ENCODE measurements at regions not wholly inside any gene's neighbourhood (a gene's known extent, or its start where the extent isn't known, plus 50 kb on each side); places are given as distances from the start of the nearest gene placed in this dataset.
"Not testable (repeated sequence)": the region's sequence is repeated elsewhere in the genome, so short reads cannot be mapped to it uniquely, and the experiment has no call there.

DNA sequence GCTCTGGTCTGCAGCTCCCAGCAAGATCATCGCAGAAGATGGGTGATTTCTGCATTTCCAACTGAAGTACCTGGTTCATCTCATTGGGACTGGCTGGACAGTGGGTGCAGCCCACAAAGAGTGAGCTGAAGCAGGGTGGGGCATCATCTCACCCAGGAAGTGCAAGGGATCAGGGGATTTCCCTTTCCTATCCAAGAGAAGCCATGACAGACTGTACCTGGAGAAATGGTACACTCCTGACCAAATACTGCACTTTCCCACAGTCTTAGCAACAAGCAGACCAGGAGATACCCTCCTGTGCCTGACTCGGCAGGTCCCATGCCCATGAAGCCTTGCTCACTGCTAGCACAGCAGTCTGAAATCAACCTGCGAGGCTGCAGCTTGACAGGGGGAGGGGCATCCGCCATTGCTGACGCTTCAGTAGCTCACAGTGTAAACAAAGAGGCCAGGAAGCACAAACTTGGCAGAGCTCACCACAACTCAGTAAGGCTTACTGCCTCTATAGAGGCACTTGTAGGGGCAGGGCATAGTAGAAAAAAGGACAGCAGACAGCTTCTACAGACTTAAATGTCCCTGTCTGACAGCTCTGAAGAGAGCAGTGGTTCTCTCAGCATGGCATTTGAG, 60.5 kb downstream of the AREG start:
- DNase-seq (ENCODE audit: low read depth) = not testable (repeated sequence)

DNA sequence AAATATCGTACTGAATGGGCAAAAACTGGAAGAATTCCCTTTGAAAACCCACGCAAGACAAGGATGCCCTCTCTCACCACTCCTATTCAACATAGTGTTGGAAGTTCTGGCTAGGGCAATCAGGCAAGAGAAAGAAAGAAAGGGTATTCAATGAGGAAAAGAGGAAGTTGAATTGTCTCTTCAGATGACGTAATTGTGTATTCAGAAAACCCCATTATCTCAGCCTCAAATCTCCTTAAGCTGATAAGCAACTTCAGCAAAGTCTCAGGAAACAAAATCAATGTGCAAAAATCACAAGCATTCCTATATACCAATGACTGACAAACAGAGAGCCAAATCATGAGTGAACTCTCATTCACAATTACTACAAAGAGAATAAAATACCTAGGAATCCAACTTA, 64.4 kb downstream of the AREG start:
- DNase-seq (ENCODE audit: low read depth) = not testable (repeated sequence)

DNA sequence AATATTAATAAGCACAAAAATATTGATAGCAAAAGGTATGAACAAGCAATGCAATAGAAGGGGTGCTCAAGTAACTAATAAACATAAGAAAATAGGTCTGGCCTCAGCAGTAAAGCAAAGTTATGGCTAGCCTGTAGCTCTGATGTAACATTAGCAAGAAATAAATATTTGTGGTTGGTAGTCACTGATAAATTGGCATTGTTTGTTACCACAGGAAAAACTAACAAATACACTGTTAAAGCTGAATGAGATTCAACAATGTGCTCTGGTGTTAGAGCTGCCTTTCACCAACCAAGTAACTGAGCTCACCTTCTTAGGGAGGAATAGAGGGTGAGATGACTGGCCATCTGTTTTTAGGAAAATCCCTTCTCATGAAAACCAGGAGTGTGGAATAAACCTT, 71.4 kb downstream of the AREG start:
- no peak for DNase-seq (ENCODE audit: low read depth)

DNA sequence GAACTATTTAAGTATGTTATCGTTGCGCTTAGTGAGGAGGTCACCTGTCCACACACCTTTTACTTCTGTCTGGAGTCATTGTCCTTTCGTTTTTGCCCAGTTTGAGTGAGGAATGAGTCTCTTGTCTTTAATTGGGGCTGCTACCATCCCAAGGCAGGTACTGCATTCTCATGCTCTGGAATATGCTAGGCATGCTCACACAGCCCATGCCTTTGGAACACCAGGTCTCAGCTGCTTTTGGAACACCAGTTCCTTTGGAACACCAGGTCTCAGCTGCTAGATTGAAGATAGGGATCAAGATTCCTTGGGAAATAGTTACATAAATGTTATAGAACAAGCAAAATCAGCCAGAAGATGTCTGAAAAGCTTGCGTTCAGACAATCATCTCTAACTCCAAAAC, 73.1 kb downstream of the AREG start:
- no peak for DNase-seq (ENCODE audit: low read depth)

DNA sequence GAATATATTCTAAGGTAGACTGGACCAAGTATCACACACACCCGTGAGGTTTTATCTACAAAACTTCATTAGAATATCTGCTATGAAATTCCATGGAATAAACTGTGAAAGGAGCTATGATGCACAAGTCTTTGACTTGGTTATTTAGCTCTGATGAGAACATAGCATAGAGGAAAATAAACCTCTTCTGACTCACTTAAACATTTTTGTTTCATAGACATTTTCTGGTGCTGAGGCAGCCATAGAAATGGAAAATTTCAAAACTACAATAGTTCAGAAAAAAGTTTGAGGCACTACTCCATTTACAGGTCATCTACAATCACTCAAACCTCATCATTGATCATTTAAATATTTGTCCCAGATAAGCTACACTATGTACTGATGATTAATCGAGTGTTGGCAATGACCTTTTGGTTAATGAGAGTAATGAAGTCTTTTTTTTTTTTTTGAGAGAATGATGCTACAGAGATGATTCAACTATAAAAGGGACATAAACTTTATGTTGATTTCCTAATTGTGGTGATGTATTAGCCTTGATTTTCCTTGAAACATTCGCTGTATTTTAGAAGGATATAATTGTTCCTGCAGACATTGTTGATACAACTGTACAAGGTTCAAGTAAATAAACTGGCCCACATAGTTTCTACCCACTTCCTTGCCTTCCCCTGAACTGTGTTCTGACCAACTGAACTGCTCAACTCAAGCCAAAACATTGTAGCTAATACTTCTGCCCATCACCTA, 77.5 kb downstream of the AREG start:
- DNase-seq (ENCODE audit: low read depth) = no peak

DNA sequence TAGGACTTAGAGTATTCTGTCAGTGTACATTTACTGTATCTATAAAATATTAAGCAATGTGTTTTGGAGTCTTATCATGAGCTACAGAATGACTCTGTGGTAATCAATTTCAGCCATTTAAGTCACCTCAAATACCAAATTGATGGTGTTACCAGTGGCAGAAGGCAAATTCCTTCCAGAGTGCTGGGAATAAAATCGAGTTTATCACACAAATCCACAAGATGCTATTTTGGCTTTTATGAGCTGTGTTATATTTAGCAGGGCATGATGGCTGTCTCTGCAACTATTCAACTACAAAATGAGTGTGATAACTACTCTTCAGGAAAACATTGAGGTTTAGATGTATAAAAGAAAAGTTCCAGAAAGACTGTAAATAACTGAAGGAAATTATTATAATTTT, 78.2 kb downstream of the AREG start:
- no peak for DNase-seq (ENCODE audit: low read depth)

DNA sequence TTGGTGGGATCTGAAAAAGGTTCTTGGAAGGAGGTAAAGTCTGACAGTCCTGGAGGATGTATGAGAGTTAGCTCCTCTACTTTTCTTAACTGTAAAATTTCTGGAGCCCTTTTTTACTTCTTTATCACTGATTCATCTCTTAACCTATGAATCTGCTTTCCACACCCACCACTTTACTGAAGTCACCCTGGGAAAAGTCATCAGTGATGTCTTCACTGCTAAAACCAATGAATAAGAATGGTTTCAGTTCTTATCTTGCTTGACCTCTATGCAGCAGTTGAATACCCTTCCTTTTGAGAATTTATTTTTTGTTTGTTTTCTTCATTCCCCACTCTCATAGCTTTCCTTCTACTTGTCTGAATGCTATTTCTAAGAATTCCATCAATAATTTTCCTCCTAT, 80.0 kb downstream of the AREG start:
- DNase-seq (ENCODE audit: low read depth) = no peak

DNA sequence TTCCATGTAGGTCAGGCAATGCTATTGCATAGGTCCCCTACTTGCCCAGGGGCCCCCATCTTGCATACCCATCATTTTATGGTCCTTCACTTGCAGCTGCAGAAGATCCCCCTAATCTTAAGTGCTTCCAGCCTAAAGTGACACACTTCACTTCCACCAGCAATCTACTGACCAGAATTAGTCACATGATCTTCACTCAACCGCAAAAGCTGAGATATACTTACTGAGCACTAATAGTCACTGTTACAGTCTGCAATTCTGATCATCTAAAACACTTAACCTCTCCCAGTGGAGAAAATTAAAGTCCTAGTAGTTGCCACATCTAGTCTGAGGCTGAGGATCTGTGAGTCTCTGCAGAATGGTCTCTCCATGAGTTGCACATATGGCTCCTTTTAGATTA, 82.1 kb downstream of the AREG start:
- no peak for DNase-seq (ENCODE audit: low read depth)

DNA sequence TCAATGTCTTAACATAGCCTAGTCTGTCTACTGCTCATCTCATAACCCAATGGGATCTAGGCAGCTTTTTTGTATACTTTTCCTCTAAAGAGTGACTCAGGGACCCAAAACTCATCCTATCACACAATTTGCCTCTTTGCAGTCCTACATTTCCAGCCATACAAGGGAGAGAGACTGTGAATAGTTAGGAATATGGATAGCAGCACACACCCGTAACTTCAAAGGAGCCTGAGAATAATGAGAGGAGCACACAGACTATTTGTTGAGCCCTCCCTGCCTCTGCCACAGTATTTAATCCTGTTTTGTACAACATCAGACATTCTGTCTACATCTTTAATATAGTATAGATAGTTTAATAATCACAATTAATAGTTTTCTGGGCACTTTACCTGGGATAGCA, 83.2 kb downstream of the AREG start:
- DNase-seq (ENCODE audit: low read depth) = no peak

DNA sequence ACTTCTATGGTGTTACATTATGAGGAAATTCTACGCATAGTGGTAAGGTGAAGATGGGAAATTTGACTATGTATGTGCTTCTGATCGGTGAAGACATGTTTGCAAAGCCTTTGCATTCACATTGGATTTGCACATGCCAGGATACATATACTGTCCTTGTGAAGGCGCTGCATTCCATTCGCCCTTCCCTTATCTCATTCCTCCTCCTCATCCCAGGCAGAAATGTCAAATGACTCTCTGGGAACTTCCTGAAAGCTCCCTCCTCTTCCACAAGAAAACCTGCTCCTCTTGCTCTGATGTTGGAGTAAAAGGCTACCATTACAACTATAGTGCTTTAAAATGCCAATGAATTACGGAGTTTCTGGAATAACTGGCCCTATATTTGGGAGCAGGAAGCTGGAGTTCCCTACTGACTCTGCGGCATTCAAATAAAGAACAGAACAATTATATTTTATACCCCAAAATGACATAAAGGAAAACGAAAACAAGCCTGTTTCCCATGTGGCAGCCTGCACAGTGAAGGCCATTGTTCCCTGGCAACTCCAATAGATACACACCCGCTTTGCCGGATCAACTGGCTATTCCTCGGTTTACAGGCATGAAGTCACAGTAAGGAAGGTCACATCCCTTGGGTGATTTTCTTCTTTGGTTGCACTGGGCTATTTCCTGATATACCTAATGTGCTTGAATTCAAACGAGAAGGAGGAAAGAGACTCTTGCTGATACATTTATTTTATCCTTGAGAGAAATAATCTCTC, 84.5 kb downstream of the AREG start:
- DNase-seq (ENCODE audit: low read depth) = no peak

DNA sequence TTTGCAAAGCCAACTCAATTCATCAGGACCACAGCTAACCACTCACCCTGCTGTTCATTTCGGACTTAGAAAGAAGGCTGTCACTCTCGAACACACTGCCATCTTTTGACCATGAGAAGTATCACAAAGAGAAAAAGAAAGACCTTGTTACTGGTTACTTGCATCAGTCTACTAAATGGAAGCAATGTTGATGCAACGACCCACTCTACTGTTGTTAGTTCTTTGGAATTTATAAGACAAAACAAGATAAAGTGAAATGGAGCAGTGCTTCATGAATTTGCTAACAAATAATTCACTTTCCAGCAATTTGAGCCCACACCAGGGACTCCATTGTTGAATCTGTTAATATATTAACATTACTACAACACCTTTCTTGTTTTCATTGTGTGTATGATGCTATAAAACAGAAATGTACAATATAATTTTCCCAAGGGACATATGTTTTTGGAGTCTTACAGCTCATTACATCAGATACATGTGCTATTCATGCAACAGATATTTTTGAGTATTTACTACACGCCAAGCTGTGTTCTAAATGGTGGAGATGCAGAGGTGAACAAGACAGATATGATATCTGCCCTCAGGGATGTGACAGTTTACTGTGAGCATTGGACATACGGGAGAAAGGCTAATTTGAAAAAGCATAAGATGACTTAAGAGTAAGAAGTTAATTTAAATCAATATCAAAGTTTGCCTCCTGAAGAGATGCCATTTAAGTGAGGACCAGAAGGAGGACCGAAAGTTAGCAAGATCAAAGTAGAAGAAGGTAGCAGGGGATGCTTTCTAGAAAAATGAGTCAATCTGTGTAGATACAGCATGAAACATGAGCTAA, 87.2 kb downstream of the AREG start:
- DNase-seq (ENCODE audit: low read depth) = no peak

DNA sequence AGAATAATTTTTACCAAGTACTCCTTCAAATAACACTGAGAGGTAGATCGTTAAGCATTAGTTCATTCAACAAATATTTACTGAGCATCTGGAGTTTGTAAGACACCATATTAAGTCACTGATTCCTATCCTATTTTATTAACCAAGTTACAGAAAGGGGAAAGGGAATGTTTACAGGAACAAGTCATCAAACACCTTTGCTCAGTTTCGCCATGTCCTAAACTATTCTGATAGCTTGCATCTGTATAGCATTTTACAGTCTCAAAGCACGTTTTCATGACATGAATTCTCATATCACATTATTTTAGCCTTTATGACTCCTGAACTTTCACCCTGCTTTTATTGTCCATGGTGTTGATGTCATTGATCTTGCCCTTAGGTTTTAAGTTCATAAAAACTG, 89.2 kb downstream of the AREG start:
- no peak for DNase-seq (ENCODE audit: low read depth)

DNA sequence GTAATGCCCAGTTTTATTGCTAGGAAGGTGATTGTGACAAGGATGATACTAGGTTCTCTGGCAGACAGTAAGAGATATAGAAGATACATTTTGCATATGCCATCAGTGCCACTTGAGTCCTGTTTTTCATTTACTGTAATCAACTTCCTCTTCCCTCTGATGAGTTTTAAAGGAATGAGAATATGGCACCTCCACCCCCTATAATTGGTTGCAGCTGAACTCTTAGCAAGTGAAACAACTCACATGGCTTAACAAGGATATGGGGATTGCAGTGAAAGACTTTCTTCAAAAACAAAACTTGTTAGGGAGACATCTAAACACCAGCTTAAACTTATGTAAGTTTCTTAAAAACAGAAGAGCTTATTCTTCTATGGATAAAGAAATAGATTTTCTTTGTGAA, 90.0 kb downstream of the AREG start:
- DNase-seq (ENCODE audit: low read depth) = no peak

DNA sequence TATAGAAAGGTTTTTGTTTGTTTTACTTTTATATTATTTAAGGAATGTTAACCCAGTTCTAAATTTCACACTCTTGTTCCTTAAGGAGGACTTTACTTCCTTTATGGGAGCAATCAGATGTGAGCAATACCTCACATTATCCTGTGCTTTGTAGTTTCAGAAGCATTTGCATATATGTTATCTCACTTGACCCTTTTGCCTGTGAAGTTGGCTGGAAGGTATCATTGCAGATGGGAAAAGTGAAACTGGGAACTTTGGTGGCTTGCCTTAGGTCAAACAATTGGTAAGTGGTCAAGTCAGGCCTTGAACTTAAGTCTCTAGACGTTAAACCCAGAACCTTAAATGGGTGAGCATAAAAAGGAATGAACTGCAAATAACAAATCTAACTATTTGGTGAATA, 90.6 kb downstream of the AREG start:
- no peak for DNase-seq (ENCODE audit: low read depth)

DNA sequence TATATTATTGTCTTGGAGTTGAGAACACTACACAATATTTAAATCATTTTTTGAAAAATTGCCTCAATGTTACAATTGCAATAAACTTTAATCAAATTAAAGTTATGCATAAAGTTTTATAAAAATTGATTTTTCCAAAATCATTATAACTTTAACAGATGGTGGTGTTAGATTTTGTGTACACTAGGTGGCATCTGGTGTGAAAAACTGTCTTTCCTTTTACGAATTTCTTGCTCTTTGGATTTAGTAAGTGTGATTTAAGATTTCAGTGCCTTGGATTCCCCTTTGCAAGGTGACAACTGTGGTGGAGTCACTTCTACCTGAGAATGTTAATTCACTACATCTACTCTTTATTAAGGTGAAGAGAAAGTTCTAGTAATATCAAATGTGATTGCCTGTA, 91.6 kb downstream of the AREG start:
- DNase-seq (ENCODE audit: low read depth) = no peak

DNA sequence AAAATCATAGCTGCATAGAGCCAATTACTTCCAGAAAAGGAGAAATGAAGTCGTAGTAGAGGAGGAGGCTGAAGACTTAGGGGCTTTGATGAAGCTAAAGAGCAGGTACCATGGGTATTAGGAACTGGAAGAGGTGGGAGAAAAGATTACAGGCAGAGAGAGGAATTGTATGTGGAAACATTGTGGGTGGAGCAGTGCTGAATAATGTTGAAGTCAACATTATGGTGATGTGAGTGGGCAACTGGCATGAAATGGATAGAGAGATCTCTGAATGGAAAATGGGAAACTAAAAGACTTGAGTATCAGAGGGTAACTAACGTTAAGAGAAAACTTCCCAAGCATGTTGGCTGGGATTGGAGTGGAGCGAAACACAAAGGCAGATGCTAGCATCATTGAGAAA, 92.5 kb downstream of the AREG start:
- no peak for DNase-seq (ENCODE audit: low read depth)

DNA sequence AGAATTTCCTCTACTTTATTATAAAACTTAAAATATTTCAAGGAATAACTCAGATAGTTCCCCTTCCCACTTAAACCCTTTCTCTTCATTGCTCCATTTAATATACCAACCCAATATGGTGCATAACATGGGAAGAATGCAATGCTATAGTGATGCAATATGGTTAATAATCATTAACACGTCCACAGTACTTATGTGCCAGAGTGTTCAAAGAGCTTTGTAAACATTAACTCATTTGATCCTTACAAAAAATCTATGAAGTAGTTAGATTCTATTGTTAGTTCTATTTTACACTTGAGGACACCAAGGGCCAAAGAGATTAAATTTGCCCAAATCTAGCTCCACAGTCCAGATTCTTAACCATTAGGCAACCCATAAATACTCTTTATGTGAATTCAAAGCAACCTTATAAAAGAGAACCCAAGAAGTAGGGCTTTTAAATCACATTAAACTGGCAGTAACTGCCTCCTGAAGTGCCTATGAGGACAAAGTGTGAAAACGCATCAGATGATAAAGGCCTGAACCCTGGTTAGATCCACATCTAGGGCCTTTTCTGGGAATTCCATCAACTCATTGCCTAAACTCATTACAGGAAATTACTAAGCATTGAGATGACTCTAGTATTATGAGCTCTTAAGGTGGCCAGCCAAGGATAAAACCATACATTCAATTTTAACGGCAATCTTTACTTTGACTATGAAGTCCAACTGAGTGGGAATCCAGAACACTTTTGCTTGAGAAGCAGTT, 94.3 kb downstream of the AREG start:
- DNase-seq (ENCODE audit: low read depth) = no peak

DNA sequence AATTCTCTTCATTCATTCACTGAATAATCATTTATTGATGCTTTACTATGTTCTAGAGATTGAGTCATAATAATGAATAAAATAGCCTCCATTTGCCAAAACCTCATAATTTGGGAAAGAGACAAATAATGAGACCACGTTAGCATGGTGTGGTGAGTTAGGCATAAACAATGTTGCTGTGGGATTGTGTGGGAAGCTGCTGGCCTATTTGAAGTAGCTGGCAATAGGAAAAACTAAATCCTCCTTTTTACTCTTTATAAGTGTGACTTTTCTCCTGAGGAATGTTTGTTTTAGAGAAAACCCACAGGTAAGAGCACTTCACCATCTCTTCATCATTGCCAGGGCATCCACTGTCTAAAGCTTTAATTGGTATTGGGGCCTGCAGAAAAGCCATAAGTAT, 95.3 kb downstream of the AREG start:
- no peak for DNase-seq (ENCODE audit: low read depth)

DNA sequence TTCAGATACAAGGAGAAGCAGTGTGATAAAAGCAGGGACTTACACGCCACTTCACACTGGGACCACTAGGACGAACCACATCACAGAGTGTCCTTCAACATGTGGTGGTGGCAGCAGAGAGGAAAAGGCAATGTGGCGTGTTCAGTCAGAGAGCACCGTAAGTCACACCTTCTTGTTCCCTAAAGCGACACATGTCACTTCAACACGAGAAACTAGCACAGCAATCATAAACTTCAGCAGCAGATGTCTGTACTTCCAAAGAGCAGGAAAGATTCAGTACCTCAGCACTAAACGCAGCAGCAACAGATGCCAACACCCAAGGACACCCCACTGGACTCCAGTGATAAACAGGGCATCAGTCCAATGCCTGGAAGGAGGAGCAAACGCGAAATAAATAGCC, 96.7 kb downstream of the AREG start:
- DNase-seq (ENCODE audit: low read depth) = no peak

DNA sequence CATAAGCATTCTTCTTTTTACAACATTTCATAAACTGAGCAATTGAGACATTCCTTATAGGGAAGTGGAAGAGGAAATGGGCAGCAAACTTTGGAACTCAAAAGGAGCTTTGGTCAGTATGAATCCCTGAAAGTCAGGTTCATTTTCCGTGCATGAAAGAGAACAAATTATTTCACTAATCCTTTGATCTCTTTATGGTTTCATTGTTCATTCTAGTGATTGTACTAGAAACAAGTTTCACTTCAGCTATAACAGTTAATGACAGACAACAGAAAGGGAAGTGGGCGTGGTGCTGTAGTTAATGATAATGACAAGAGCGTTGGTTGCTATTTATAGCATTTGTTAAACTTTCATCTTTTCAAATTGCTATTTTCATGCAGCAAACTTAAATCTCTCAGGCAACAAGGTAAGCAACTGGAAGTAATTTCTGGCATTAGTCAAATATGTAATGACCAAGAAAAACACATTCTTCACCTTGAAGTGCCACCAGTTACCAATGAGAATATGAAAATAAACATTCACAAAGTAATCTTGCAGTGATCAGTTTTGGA, 98.4 kb downstream of the AREG start:
- no peak for DNase-seq (ENCODE audit: low read depth)

DNA sequence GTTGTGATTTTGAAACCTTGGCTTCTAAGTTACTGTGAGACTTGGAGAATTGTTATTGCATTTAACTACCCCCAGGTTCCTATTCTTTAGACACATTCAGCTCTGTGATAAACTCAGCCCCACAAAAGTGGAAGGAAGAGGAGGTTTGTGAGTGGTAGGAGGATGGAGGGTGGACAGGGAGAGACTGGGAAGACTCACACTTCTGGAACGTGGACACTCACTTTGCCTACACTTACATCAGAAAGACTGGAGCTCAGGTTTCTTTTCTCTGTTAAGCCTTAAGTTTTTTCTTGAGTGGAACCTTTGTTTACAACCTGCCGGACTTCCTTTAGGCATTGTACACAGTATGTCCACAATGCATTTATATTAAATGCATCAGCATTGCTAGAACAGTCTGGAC, 99.0 kb downstream of the AREG start:
- DNase-seq (ENCODE audit: low read depth) = no peak

Measured in activated T-cell treated with anti-CD3 and anti-CD28 coated beads for 1 hour (primary cell).